Fibroblast of villous mesenchyme (primary cell): ENCODE measurements at regions not wholly inside any gene's neighbourhood (a gene's known extent, or its start where the extent isn't known, plus 50 kb on each side); places are given as distances from the start of the nearest gene placed in this dataset.
"Not testable (repeated sequence)": the region's sequence is repeated elsewhere in the genome, so short reads cannot be mapped to it uniquely, and the experiment has no call there.

Experiments used
- DNase-seq: peaks from one replicate; pipeline ENCODE4 v3.0.0-alpha.2; 2010; ENCODE audit warnings: low read depth
- H3K4me3 ChIP-seq: 2 replicates; pipeline ENCODE4 v1.5.1; 2011; ENCODE audit warnings: low read depth, mild to moderate bottlenecking, low read length
- CTCF ChIP-seq: IDR thresholded peaks from 2 replicates; pipeline ENCODE4 v1.5.1; 2012; ENCODE audit warnings: low read depth, mild to moderate bottlenecking, low read length; ENCODE audit not compliant: insufficient read depth

GRCh38 chr7:56697058-56697457, 435.2 kb downstream of the ZNF479 start:
- not testable (repeated sequence) for H3K4me3 ChIP-seq, DNase-seq

- DNase-seq = no peak
- no peak overlapping the region for H3K4me3 ChIP-seq
- no peak for TF ChIP-seq CTCF
Measured at GRCh38 chr7:56686276-56686859, 445.9 kb downstream of the ZNF479 start.

- DNase-seq = no peak
- no peak overlapping the region for H3K4me3 ChIP-seq
Measured at GRCh38 chr7:56639173-56639746, 493.0 kb downstream of the ZNF479 start.

GRCh38 chr7:56609852-56610355, 493.7 kb upstream of the NUPR2 start:
- H3K4me3 ChIP-seq = no peak overlapping the region
- TF ChIP-seq CTCF = no peak
- DNase-seq = no peak

More at GRCh38 chr7:56639173-56639746, 493.0 kb downstream of the ZNF479 start:
- no peak for TF ChIP-seq CTCF

- TF ChIP-seq CTCF = no peak
- DNase-seq = no peak
- H3K4me3 ChIP-seq = no peak overlapping the region
Measured at GRCh38 chr7:56605146-56605545, 488.9 kb upstream of the NUPR2 start.

- DNase-seq = no peak
- H3K4me3 ChIP-seq = no peak overlapping the region
- TF ChIP-seq CTCF = no peak
Measured at GRCh38 chr7:56578612-56579011, 462.4 kb upstream of the NUPR2 start.

GRCh38 chr7:56570968-56571367, 454.8 kb upstream of the NUPR2 start:
- no peak overlapping the region for H3K4me3 ChIP-seq
- DNase-seq = no peak
- TF ChIP-seq CTCF = no peak
